ENCODE measurements at regions not wholly inside any gene's neighbourhood (a gene's known extent, or its start where the extent isn't known, plus 50 kb on each side); places are given as distances from the start of the nearest gene placed in this dataset.
"Not testable (repeated sequence)": the region's sequence is repeated elsewhere in the genome, so short reads cannot be mapped to it uniquely, and the experiment has no call there.

DNA sequence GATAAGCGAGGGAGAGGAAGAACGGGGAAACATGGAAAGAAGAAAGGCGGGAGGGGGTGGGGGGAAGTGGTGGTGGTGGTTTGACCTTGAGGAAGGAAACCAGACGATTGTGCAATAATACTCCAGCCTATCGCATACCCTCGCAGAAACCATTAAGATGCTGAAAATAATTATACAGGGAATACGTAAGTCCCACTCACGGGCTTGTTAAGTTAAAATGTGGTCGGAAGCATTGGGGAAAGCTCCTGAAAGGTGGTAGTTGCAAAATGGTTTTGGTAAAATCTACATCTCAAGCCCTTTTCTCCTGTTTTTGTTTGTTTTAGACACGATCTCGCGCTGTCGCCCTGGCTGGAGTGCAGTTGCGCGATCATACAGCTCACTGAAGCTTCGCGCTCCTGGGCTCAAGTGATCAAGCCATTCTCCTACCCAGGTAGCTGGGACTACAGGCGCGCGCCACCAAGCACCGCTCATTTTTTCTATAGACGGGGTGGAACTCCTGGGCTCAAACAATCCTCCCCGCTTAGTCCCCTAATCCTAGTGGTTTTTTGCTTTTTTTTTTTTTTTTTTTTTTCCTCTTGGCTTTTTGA lies 128.9 kb upstream of the ZNF184 start:
- Histone ChIP-seq H3K4me3 (no peak overlapping the region), H3K36me3 (no peaks in the 10 kb centered on the region), H3K27me3 (peaks cover 6 to 48% (median 13%) of the 10 kb centered on the region in 4 donors), H3K4me1 (no peaks in the 10 kb centered on the region), H3K27ac (no peak overlapping the region), H3K9me3 (no peaks in the 10 kb centered on the region)
- TF ChIP-seq, protein P1, sequence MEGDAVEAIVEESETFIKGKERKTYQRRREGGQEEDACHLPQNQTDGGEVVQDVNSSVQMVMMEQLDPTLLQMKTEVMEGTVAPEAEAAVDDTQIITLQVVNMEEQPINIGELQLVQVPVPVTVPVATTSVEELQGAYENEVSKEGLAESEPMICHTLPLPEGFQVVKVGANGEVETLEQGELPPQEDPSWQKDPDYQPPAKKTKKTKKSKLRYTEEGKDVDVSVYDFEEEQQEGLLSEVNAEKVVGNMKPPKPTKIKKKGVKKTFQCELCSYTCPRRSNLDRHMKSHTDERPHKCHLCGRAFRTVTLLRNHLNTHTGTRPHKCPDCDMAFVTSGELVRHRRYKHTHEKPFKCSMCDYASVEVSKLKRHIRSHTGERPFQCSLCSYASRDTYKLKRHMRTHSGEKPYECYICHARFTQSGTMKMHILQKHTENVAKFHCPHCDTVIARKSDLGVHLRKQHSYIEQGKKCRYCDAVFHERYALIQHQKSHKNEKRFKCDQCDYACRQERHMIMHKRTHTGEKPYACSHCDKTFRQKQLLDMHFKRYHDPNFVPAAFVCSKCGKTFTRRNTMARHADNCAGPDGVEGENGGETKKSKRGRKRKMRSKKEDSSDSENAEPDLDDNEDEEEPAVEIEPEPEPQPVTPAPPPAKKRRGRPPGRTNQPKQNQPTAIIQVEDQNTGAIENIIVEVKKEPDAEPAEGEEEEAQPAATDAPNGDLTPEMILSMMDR (IDR thresholded peaks at IDR 0.05) = no peak
- intact Hi-C loops (cut with DNase I) = no loop called here
- DNase-seq (no peak), FAIRE-seq (no peak), ATAC-seq (no peak)
- WGBS, 2 donors = 7 to 35% methylated on average over 23 of the region's 23 CpGs

DNA sequence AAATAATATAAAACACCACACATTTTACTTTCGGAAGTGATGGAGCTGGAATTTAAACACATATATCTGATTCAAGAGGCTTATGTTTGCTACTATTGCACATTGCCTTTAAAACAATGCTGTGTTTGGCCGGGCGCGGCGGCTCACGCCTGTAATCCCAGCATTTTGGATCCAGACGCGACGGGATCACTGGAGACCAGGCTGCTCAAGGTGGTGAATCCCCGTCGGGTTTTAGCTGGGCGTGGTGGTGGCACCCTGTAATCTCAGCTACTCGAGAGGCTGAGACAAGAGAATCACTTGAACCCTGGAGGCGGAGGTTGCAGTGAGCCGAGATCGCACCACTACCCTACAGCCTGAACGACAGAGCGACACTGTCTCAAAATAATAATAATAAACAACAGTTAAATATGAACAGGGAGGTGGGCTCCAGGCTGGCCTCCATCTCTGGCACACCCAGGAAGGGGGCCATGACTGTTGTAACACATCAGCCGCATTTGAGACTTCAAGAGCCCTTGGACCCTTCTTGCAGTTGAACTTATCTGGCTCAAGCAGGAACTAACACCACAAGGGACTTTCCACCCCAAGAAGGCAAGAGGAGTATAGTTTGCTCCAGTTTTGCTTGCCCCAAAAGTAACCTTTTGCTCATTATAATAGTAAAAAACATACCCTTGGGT lies 127.1 kb upstream of the ZNF184 start:
- Histone ChIP-seq H3K27ac (no peak overlapping the region), H3K36me3 (no peaks in the 10 kb centered on the region), H3K27me3 (peaks cover 4 to 55% (median 12%) of the 10 kb centered on the region in 4 donors), H3K4me1 (no peaks in the 10 kb centered on the region), H3K9me3 (no peaks in the 10 kb centered on the region), H3K4me3 (no peak overlapping the region)
- 78 to 87% methylated on average over 19 of the region's 19 CpGs for WGBS, 2 donors
- no peak for DNase-seq
- TF ChIP-seq, protein P1 (IDR thresholded peaks at IDR 0.05) = no peak
- ATAC-seq = no peak
- intact Hi-C loops (cut with DNase I) = no loop called here
- FAIRE-seq = no peak

DNA sequence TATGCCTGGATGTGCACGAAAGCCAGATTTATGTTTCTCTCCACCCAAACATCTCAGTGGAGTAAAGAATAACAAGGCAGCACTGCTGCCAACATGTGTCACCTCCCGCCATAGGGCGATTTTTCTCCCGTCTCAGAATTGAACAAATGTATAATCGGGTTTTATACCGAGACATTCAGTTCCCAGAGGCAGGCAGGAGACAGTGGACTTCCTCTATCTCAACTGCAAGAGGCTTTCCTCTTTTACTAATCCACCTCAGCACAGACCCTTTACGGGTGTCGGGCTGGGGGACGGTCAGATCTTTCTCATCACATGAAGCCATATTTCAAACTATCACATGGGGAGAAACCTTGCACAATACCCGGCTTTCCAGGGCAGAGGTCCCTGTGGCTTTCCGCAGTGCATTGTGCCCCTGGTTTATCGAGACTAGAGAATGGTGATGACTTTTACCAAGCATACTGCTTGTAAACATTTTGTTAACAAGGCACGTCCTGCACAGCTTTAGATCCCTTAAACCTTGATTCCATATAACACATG lies 124.2 kb upstream of the ZNF184 start:
- H3K9me3 ChIP-seq; H3K4me3 ChIP-seq; H3K4me1 ChIP-seq; ATAC-seq; H3K27ac ChIP-seq; intact Hi-C loops (cut with DNase I); FAIRE-seq; DNase-seq; H3K36me3 ChIP-seq: not testable (repeated sequence)
- H3K27me3 ChIP-seq = peaks cover 6 to 73% (median 12%) of the 10 kb centered on the region in 4 donors
- WGBS, 2 donors = 46 to 65% methylated on average over 13 of the region's 13 CpGs

DNA sequence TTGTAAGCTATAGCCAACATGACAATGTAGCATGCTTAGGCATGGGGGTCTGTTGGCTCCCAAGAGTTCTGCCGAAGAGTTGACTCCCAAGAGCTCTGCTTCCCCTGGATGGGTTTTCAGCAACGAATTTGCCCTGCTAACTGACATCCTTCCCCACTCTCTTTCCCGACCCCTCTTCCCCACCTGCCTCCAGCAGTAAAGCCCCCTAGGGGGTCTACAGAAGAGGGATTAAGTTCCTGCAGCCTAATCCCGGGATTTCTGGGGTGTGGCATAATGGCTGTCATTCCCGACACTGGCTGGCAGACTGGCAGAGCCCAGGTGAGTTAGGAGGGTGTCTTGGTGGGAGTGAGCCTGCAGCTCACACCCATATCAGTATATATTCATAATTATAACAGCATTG lies 121.0 kb upstream of the ZNF184 start:
- Histone ChIP-seq H3K4me1 (no peaks in the 10 kb centered on the region), H3K27me3 (peaks cover 8 to 78% (median 16%) of the 10 kb centered on the region in 4 donors), H3K4me3 (no peak overlapping the region), H3K27ac (no peak overlapping the region), H3K9me3 (no peaks in the 10 kb centered on the region), H3K36me3 (no peaks in the 10 kb centered on the region)
- WGBS, 2 donors = 14 to 17% methylated on average over 5 of the region's 5 CpGs
- TF ChIP-seq, protein P1 (IDR thresholded peaks at IDR 0.05) = no peak
- intact Hi-C loops (cut with DNase I) = no loop called here
- FAIRE-seq (no peak), DNase-seq (no peak), ATAC-seq (no peak)

DNA sequence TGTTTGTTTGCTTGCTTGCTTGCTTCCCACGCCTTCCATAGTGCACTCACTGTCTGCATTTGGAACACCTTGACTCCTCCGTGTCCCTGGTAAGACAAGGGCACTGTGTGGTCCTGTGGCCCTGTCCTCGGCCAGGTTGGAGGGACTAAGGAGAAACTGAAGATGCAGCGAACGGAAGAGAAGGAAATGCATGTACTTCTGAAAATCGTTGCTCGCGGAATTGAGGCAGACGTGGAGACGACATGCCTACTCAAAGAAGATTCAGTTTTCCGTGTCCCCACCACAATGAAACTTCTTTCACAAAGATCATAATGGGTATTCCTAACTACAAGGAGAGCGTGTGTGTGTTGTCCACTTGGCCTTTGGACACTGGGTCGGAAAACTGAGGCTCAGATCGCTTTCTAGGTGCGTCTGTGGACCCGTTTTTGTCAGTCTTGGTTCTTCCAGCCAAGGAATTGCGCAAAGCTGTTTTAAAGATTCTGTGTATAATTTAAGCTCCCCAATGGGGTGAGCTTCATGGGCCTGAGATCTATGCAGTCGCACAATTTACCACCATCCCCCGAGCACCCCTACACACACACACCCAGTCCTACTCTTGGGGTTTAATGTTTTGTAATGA lies 120.4 kb upstream of the ZNF184 start:
- peaks cover 10 to 83% (median 16%) of the 10 kb centered on the region in 4 donors for H3K27me3 ChIP-seq
- ATAC-seq = no peak
- no peaks in the 10 kb centered on the region for H3K9me3 ChIP-seq
- no peak for FAIRE-seq
- H3K4me3 ChIP-seq = no peak overlapping the region
- DNase-seq = no peak
- intact Hi-C loops (cut with DNase I) = no loop called here
- no peaks in the 10 kb centered on the region for H3K36me3 ChIP-seq
- TF ChIP-seq, protein P1 (IDR thresholded peaks at IDR 0.05) = no peak
- 14 to 17% methylated on average over 19 of the region's 19 CpGs for WGBS, 2 donors
- no peaks in the 10 kb centered on the region for H3K4me1 ChIP-seq
- H3K27ac ChIP-seq = no peak overlapping the region

All from pancreas (tissue), 10 donors.